Activated CD8-positive, alpha-beta T cell treated with anti-CD3 and anti-CD28 coated beads, Interleukin-2, amount 10 ng/mL, durations not matched to agents 7 days and 5 days (primary cell): ENCODE measurements at regions not wholly inside any gene's neighbourhood (a gene's known extent, or its start where the extent isn't known, plus 50 kb on each side); places are given as distances from the start of the nearest gene placed in this dataset.

ENCODE experiments used
- ATAC-seq: fragments of 150-1000 bp; cut with Tn5 transposase; one replicate; pipeline ENCODE4 v1.10.0; 2021; ENCODE audit warnings: moderate library complexity
- CTCF ChIA-PET: fragments of 350-600 bp; sonication (Branson Sonifier 250); formaldehyde crosslinking; loops from one replicate; lab custom pipeline; 2021; ENCODE audit warnings: antibody characterized with exemption; lab: Charles Lee
- POLR2A ChIA-PET: fragments of 350-600 bp; sonication (Branson Sonifier 250); formaldehyde crosslinking; loops from one replicate; lab custom pipeline; 2021; ENCODE audit warnings: antibody characterized with exemption; lab: Charles Lee
- DNase-seq: peaks from one replicate; pipeline ENCODE4 v3.0.0-alpha.2; 2020
- H3K27ac Mint-ChIP-seq: one replicate; pipeline ENCODE4 v1.8.0; 2021; ENCODE audit warnings: mild to moderate bottlenecking, mixed read lengths
- H3K27me3 Mint-ChIP-seq: one replicate; pipeline ENCODE4 v1.8.0; 2021; ENCODE audit warnings: low read depth, mixed read lengths
- H3K36me3 Mint-ChIP-seq: one replicate; pipeline ENCODE4 v1.8.0; 2021; ENCODE audit warnings: low read depth, mixed read lengths
- H3K4me1 Mint-ChIP-seq: one replicate; pipeline ENCODE4 v1.8.0; 2021; ENCODE audit warnings: low read depth, mixed read lengths
- H3K4me3 Mint-ChIP-seq: one replicate; pipeline ENCODE4 v1.8.0; 2021; ENCODE audit warnings: mild to moderate bottlenecking, mixed read lengths
- H3K9me3 Mint-ChIP-seq: one replicate; pipeline ENCODE4 v1.8.0; 2022; ENCODE audit warnings: mixed read lengths; ENCODE audit not compliant: insufficient read depth

DNA sequence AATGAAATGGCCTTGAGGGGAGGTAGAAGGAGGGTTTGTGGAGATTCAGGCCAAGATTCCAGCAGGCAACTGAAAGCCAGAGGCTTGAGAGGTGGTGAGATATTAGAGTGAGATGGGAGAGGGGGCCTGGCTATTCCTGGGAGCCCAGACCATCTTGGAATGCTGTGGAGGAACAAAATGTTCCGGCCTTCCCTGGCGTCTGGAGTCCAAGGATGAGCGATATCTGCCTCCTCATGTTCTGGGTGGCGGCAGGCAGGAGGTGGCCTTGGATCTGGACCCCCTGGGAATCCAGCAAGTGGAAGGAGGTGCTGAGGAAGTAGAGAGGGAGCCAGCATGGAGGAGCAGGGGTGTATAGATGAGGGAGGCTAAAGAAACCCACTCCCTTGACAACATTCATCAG lies 335.9 kb downstream of the CYP26B1 start:
- no peak overlapping the region for H3K27ac Mint-ChIP-seq
- H3K4me1 Mint-ChIP-seq: no peaks in the 10 kb centered on the region
- H3K4me3 Mint-ChIP-seq: no peak overlapping the region
- ChIA-PET POLR2A (no interaction called here), CTCF (no interaction called here)
- no peaks in the 10 kb centered on the region for H3K36me3 Mint-ChIP-seq
- H3K27me3 Mint-ChIP-seq: no peaks in the 10 kb centered on the region
- no peaks in the 10 kb centered on the region for H3K9me3 Mint-ChIP-seq
- DNase-seq (no peak), ATAC-seq (no peak)

GRCh38 chr2:71811157-71811556 lies 336.5 kb downstream of the CYP26B1 start:
- Mint-ChIP-seq H3K27ac (no peak overlapping the region), H3K27me3 (no peaks in the 10 kb centered on the region), H3K9me3 (no peaks in the 10 kb centered on the region), H3K36me3 (no peaks in the 10 kb centered on the region), H3K4me3 (no peak overlapping the region), H3K4me1 (no peaks in the 10 kb centered on the region)
- ChIA-PET CTCF (no interaction called here), POLR2A (no interaction called here)
- ATAC-seq (no peak), DNase-seq (no peak)

GRCh38 chr2:71807581-71808451 lies 339.8 kb downstream of the CYP26B1 start:
- no peak for DNase-seq
- Mint-ChIP-seq H3K27me3 (no peaks in the 10 kb centered on the region), H3K36me3 (no peaks in the 10 kb centered on the region), H3K4me1 (no peaks in the 10 kb centered on the region), H3K4me3 (no peak overlapping the region), H3K27ac (no peak overlapping the region), H3K9me3 (no peaks in the 10 kb centered on the region)
- no peak for ATAC-seq
- ChIA-PET POLR2A (no interaction called here), CTCF (interaction anchor here (0.9 kb wide), 1 partner anchor 11 kb away, joined by 3 read pairs; no protein-coding TSS in a partner anchor)

DNA sequence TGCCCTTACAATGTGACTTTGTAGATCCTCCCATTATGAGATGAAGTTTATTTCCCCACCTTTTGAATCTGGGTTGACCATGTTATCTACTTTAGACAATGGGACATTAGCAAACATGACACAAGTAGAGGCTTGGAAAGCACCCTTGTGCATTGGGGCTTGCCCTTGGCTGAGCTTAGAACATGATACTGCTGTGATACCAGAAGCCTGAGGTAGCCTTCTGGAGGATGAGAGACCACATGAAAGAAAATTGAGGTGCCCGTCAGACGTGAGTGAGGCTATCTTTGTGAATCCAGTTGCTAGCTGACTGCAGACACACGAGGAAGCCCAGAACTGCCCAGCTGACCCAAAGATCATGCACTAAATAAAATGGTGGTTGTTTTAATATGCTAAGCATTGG lies 341.2 kb downstream of the CYP26B1 start:
- ATAC-seq (no peak), DNase-seq (no peak)
- ChIA-PET POLR2A (no interaction called here), CTCF (no interaction called here)
- H3K4me3 Mint-ChIP-seq: no peak overlapping the region
- no peaks in the 10 kb centered on the region for H3K27me3 Mint-ChIP-seq
- H3K4me1 Mint-ChIP-seq: no peaks in the 10 kb centered on the region
- no peak overlapping the region for H3K27ac Mint-ChIP-seq
- no peaks in the 10 kb centered on the region for H3K36me3 Mint-ChIP-seq
- no peaks in the 10 kb centered on the region for H3K9me3 Mint-ChIP-seq

GRCh38 chr2:71804281-71804751 lies 343.3 kb downstream of the CYP26B1 start:
- H3K4me1 Mint-ChIP-seq: no peaks in the 10 kb centered on the region
- CTCF ChIA-PET: no interaction called here
- H3K4me3 Mint-ChIP-seq: no peak overlapping the region
- DNase-seq (no peak), ATAC-seq (no peak)
- no peaks in the 10 kb centered on the region for H3K27me3 Mint-ChIP-seq
- H3K9me3 Mint-ChIP-seq: no peaks in the 10 kb centered on the region
- H3K36me3 Mint-ChIP-seq: no peaks in the 10 kb centered on the region
- no peak overlapping the region for H3K27ac Mint-ChIP-seq
- POLR2A ChIA-PET: interaction anchor here (0.7 kb wide), 1 partner anchor 206 kb away, joined by 3 read pairs; no protein-coding TSS in a partner anchor

DNA sequence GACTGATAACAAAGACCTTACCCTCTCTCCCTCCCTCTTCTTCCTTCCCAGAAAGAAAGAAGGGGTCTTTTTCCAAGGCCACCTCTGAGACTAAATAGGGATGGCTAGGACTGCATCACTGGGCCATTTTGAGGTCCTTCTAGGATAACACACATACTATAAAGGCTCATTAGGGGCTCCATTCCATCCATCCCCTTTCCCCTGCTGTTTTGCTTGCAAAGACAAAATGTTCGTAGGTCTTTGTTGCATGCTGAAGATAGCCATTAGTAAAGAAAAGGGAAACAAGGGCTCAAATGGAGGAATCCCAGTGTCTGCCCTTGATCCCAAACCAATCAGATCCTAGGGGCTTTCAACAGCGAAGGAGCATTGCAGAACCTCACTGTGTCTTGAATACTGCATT lies 344.3 kb downstream of the CYP26B1 start:
- DNase-seq: no peak
- no peak overlapping the region for H3K27ac Mint-ChIP-seq
- no peaks in the 10 kb centered on the region for H3K4me1 Mint-ChIP-seq
- POLR2A ChIA-PET: no interaction called here
- H3K27me3 Mint-ChIP-seq: no peaks in the 10 kb centered on the region
- no peaks in the 10 kb centered on the region for H3K36me3 Mint-ChIP-seq
- no peaks in the 10 kb centered on the region for H3K9me3 Mint-ChIP-seq
- CTCF ChIA-PET: no interaction called here
- no peak overlapping the region for H3K4me3 Mint-ChIP-seq
- ATAC-seq: no peak

GRCh38 chr2:71802556-71802955 lies 345.1 kb downstream of the CYP26B1 start:
- Mint-ChIP-seq H3K4me1 (no peaks in the 10 kb centered on the region), H3K4me3 (no peak overlapping the region), H3K36me3 (no peaks in the 10 kb centered on the region), H3K27ac (no peak overlapping the region), H3K9me3 (no peaks in the 10 kb centered on the region), H3K27me3 (no peaks in the 10 kb centered on the region)
- CTCF ChIA-PET: no interaction called here
- no peak for DNase-seq
- POLR2A ChIA-PET: no interaction called here
- no peak for ATAC-seq

DNA sequence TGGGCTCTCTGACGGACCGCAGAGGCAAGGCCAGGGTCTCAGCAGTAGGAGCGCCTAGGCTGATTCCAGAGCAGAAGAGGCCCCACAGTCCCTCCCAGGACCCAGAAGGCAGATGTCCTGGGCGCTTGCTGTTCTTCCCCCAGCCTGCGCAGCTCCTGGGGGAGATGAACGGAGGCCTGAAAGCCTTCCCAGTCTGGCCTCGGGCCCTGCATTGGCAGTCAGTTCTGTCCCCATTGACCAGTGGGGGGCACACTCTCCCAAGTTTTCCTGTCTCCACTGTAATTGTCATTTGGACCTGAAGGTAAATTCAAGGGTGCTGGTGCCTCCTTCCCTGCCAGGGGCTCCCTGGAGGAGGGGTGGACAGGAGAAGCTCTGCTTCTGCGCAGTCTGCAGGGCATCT lies 345.7 kb downstream of the CYP26B1 start:
- Mint-ChIP-seq H3K9me3 (no peaks in the 10 kb centered on the region), H3K4me1 (no peaks in the 10 kb centered on the region), H3K36me3 (no peaks in the 10 kb centered on the region), H3K27ac (no peak overlapping the region), H3K4me3 (no peak overlapping the region), H3K27me3 (no peaks in the 10 kb centered on the region)
- ATAC-seq (no peak), DNase-seq (no peak)
- ChIA-PET CTCF (no interaction called here), POLR2A (no interaction called here)

DNA sequence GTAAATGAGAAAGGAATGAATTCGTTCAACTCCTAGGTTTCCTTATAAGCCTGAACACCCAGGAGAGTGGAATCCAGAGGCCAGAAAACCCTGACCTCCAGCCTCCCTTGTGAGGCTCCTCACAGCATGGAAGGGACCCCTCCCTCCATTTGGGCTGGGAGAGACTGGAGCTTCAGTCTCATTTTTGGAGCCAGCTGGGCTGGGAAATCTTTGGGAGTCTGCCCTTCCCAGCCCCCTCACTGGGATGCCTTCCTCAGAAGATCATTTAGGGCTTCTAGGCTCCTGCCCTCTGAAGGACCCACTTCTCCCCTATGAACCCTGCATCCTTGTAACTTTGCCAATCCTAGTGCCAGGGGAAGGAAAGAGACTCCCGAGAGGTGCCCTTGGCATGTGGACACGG lies 346.1 kb downstream of the CYP26B1 start:
- Mint-ChIP-seq H3K27ac (no peak overlapping the region), H3K36me3 (no peaks in the 10 kb centered on the region), H3K27me3 (no peaks in the 10 kb centered on the region), H3K4me1 (no peaks in the 10 kb centered on the region), H3K4me3 (no peak overlapping the region), H3K9me3 (no peaks in the 10 kb centered on the region)
- POLR2A ChIA-PET: no interaction called here
- CTCF ChIA-PET: no interaction called here
- no peak for ATAC-seq
- no peak for DNase-seq

- DNase-seq (no peak), ATAC-seq (no peak)
- Mint-ChIP-seq H3K36me3 (no peaks in the 10 kb centered on the region), H3K4me3 (no peak overlapping the region), H3K27me3 (no peaks in the 10 kb centered on the region), H3K27ac (no peak overlapping the region), H3K9me3 (no peaks in the 10 kb centered on the region), H3K4me1 (no peaks in the 10 kb centered on the region)
- CTCF ChIA-PET: no interaction called here
- POLR2A ChIA-PET: no interaction called here
Measured at GRCh38 chr2:71800851-71801250, 346.8 kb downstream of the CYP26B1 start.

GRCh38 chr2:71800106-71800809 lies 346.9 kb downstream of the DYSF start:
- no peaks in the 10 kb centered on the region for H3K36me3 Mint-ChIP-seq
- POLR2A ChIA-PET: no interaction called here
- H3K27ac Mint-ChIP-seq: no peak overlapping the region
- no peaks in the 10 kb centered on the region for H3K27me3 Mint-ChIP-seq
- CTCF ChIA-PET: no interaction called here
- H3K4me1 Mint-ChIP-seq: no peaks in the 10 kb centered on the region
- no peaks in the 10 kb centered on the region for H3K9me3 Mint-ChIP-seq
- no peak for DNase-seq
- no peak overlapping the region for H3K4me3 Mint-ChIP-seq
- no peak for ATAC-seq

- H3K27me3 Mint-ChIP-seq: no peaks in the 10 kb centered on the region
- H3K36me3 Mint-ChIP-seq: no peaks in the 10 kb centered on the region
- POLR2A ChIA-PET: no interaction called here
- H3K27ac Mint-ChIP-seq: no peak overlapping the region
- no peak overlapping the region for H3K4me3 Mint-ChIP-seq
- DNase-seq: no peak
- no peak for ATAC-seq
- no peaks in the 10 kb centered on the region for H3K4me1 Mint-ChIP-seq
- CTCF ChIA-PET: interaction anchor here (1.4 to 1.6 kb wide), 2 partner anchors 189 to 246 kb away, joined by 5 to 9 read pairs; no protein-coding TSS in a partner anchor
- H3K9me3 Mint-ChIP-seq: no peaks in the 10 kb centered on the region
Measured at GRCh38 chr2:71799013-71799575, 345.7 kb downstream of the DYSF start.
